ENCODE measurements at regions not wholly inside any gene's neighbourhood (a gene's known extent, or its start where the extent isn't known, plus 50 kb on each side); places are given as distances from the start of the nearest gene placed in this dataset.
"Not testable (repeated sequence)": the region's sequence is repeated elsewhere in the genome, so short reads cannot be mapped to it uniquely, and the experiment has no call there.

- no peak overlapping the region for H3K4me3 Mint-ChIP-seq
- peaks cover 16% of the 10 kb centered on the region for H3K4me1 Mint-ChIP-seq
- no peak overlapping the region for H3K27ac Mint-ChIP-seq (ENCODE audit: unreplicated experiment)
- H3K36me3 Mint-ChIP-seq (ENCODE audit: low read depth), result no peaks in the 10 kb centered on the region
- no peak for DNase-seq (ENCODE audit: low read depth, low spot score)
- H3K27me3 Mint-ChIP-seq (ENCODE audit: low read depth), result peaks cover 4% of the 10 kb centered on the region
- H3K9me3 Mint-ChIP-seq, result no peaks in the 10 kb centered on the region
- TF ChIP-seq, protein P1, sequence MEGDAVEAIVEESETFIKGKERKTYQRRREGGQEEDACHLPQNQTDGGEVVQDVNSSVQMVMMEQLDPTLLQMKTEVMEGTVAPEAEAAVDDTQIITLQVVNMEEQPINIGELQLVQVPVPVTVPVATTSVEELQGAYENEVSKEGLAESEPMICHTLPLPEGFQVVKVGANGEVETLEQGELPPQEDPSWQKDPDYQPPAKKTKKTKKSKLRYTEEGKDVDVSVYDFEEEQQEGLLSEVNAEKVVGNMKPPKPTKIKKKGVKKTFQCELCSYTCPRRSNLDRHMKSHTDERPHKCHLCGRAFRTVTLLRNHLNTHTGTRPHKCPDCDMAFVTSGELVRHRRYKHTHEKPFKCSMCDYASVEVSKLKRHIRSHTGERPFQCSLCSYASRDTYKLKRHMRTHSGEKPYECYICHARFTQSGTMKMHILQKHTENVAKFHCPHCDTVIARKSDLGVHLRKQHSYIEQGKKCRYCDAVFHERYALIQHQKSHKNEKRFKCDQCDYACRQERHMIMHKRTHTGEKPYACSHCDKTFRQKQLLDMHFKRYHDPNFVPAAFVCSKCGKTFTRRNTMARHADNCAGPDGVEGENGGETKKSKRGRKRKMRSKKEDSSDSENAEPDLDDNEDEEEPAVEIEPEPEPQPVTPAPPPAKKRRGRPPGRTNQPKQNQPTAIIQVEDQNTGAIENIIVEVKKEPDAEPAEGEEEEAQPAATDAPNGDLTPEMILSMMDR (conservative IDR thresholded peaks at IDR 0.05), result no peak
Observed at GRCh38 chr14:71803539-71804260, 128.5 kb upstream of the RGS6 start.

DNA sequence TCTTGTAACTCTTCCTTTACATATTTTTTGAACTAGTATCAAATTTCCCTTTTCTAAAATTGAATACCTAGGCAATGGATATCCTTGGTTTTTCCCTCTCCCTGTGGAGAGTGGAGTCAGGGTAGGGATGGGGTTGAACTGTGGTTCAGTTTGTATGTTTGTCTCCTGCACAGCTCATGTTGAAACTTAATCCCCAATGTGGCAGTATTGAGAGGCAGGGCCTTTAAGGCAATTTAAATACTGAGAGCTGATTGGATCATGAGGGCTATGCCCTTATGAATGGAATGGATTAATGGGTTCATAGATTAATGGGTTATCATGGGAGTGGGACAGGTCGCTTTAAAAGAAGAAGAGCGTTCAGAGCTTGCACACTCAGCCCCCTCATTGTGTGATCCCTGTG is 127.2 kb upstream of the RGS6 start:
- no peak overlapping the region for H3K4me3 Mint-ChIP-seq
- TF ChIP-seq, protein P1 (conservative IDR thresholded peaks at IDR 0.05), result no peak
- no peaks in the 10 kb centered on the region for H3K36me3 Mint-ChIP-seq (ENCODE audit: low read depth)
- H3K4me1 Mint-ChIP-seq, result peaks cover 16% of the 10 kb centered on the region
- DNase-seq (ENCODE audit: low read depth, low spot score), result no peak
- peaks cover 4% of the 10 kb centered on the region for H3K27me3 Mint-ChIP-seq (ENCODE audit: low read depth)
- H3K27ac Mint-ChIP-seq (ENCODE audit: unreplicated experiment), result no peak overlapping the region
- peaks cover 4% of the 10 kb centered on the region for H3K9me3 Mint-ChIP-seq

- not testable (repeated sequence) for H3K9me3 Mint-ChIP-seq; H3K27ac Mint-ChIP-seq (ENCODE audit: unreplicated experiment); DNase-seq (ENCODE audit: low read depth, low spot score); H3K27me3 Mint-ChIP-seq (ENCODE audit: low read depth); H3K4me3 Mint-ChIP-seq; H3K36me3 Mint-ChIP-seq (ENCODE audit: low read depth)
- peaks cover 16% of the 10 kb centered on the region for H3K4me1 Mint-ChIP-seq
Observed at GRCh38 chr14:71807049-71807448, 125.2 kb upstream of the RGS6 start.

GRCh38 chr14:71810800-71811199 is 121.4 kb upstream of the RGS6 start:
- not testable (repeated sequence) for H3K27ac Mint-ChIP-seq (ENCODE audit: unreplicated experiment); H3K9me3 Mint-ChIP-seq; DNase-seq (ENCODE audit: low read depth, low spot score); H3K36me3 Mint-ChIP-seq (ENCODE audit: low read depth); H3K4me3 Mint-ChIP-seq; H3K4me1 Mint-ChIP-seq
- H3K27me3 Mint-ChIP-seq (ENCODE audit: low read depth), result peaks cover 10% of the 10 kb centered on the region

DNA sequence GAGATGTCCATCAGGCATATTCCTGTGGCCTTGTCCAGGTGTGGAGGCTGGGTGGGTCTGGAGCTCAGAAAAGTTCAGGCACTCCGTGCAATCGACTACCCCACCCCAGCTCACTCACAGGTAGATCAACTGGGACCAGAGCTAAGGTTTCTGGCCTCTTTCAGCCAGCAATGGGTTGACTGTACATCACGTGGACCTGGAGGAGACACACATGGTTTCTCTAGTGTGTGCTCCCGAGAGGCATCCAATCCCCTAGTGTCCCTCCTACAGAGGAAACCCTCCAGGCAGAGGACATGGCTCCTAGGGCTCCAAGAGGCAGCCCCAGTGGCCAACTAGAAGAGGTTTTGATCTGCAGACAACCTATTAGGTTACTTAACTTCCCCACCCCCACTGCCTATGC is 119.5 kb upstream of the RGS6 start:
- DNase-seq (ENCODE audit: low read depth, low spot score), result no peak
- TF ChIP-seq, protein P1 (conservative IDR thresholded peaks at IDR 0.05), result no peak
- H3K36me3 Mint-ChIP-seq (ENCODE audit: low read depth), result no peaks in the 10 kb centered on the region
- peaks cover 8% of the 10 kb centered on the region for H3K9me3 Mint-ChIP-seq
- H3K4me1 Mint-ChIP-seq, result peaks cover 4% of the 10 kb centered on the region
- H3K27ac Mint-ChIP-seq (ENCODE audit: unreplicated experiment), result no peak overlapping the region
- peaks cover 10% of the 10 kb centered on the region for H3K27me3 Mint-ChIP-seq (ENCODE audit: low read depth)
- H3K4me3 Mint-ChIP-seq, result no peak overlapping the region

DNA sequence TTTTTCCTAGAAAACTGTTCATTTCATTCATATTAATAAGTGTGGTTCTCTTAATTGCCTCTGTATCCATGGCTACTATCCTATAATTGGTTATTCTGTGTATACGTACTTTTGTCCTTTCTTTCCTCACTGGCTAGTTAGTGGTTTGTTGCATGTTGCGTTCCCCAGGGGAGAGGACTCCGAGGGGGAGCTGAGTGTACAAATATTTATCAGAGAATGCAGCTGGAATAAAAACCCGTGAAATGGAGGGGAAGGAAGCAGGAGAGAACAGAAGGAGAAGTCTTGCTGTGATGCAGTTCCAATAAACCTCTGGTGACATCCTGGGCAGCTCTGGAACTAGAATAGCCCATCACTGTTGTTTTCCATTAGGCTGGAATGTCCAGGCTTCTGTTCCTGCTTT is 117.1 kb upstream of the RGS6 start:
- H3K27me3 Mint-ChIP-seq (ENCODE audit: low read depth), result peaks cover 6% of the 10 kb centered on the region
- TF ChIP-seq, protein P1 (conservative IDR thresholded peaks at IDR 0.05), result no peak
- peaks cover 4% of the 10 kb centered on the region for H3K4me1 Mint-ChIP-seq
- DNase-seq (ENCODE audit: low read depth, low spot score), result no peak
- peaks cover 7% of the 10 kb centered on the region for H3K9me3 Mint-ChIP-seq
- H3K27ac Mint-ChIP-seq (ENCODE audit: unreplicated experiment), result no peak overlapping the region
- H3K4me3 Mint-ChIP-seq, result no peak overlapping the region
- H3K36me3 Mint-ChIP-seq (ENCODE audit: low read depth), result no peaks in the 10 kb centered on the region

All from neural crest cell (in vitro differentiated cells).